SJCRH30 (cell line): ENCODE measurements at regions not wholly inside any gene's neighbourhood (a gene's known extent, or its start where the extent isn't known, plus 50 kb on each side); places are given as distances from the start of the nearest gene placed in this dataset.

Experiments
- DNase-seq, 2 experiments: peaks; one replicate each; pipeline ENCODE4 v3.0.0-alpha.2; 2015 to 2020
- H3K27ac ChIP-seq: fragments of 250-450 bp; sonication (Bioruptor Pico); 2 replicates; pipeline ENCODE4 v1.5.1; 2020; ENCODE audit warnings: mild to moderate bottlenecking, moderate library complexity
- H3K27me3 ChIP-seq: fragments of 250-450 bp; sonication (Bioruptor Pico); 2 replicates; pipeline ENCODE4 v1.5.1; 2020; ENCODE audit warnings: mild to moderate bottlenecking, moderate library complexity
- H3K36me3 ChIP-seq: fragments of 250-450 bp; sonication (Bioruptor Pico); 2 replicates; pipeline ENCODE4 v1.5.1; 2020; ENCODE audit warnings: mild to moderate bottlenecking, moderate library complexity
- H3K4me1 ChIP-seq: fragments of 250-450 bp; sonication (Bioruptor Pico); 2 replicates; pipeline ENCODE4 v1.5.1; 2020; ENCODE audit warnings: mild to moderate bottlenecking, moderate library complexity
- H3K4me3 ChIP-seq: fragments of 250-450 bp; sonication (Bioruptor Pico); 2 replicates; pipeline ENCODE4 v1.5.1; 2020; ENCODE audit warnings: mild to moderate bottlenecking, moderate library complexity
- H3K9me3 ChIP-seq: fragments of 250-450 bp; sonication (Bioruptor Pico); replicated peaks from 2 replicates; pipeline ENCODE4 v1.5.1; 2020; ENCODE audit warnings: mild to moderate bottlenecking, moderate library complexity

DNA sequence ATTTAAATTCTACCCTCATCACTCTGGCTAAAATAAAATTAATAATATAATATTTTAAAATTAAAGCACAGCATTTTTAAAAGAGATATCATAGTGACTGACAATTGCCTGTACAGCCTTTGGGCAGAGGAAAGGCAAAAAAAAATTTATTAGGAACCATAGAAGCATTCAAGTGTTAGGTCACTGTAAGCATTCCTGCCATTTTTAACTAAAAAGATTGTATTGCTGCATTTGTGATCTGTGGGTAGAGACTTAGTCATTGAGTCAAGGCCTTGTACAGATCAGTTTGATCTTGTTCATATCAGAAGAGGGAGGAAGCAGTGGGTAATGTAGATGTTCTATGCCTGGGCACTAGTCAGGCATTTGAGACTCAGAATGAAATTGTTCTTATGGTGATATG, 109.9 kb downstream of the LYPLAL1 start:
- no peak for DNase-seq
- Histone ChIP-seq H3K4me1 (no peaks in the 10 kb centered on the region), H3K27ac (no peak overlapping the region), H3K4me3 (no peak overlapping the region), H3K36me3 (no peaks in the 10 kb centered on the region), H3K9me3 (peaks cover 3% of the 10 kb centered on the region), H3K27me3 (no peaks in the 10 kb centered on the region)

DNA sequence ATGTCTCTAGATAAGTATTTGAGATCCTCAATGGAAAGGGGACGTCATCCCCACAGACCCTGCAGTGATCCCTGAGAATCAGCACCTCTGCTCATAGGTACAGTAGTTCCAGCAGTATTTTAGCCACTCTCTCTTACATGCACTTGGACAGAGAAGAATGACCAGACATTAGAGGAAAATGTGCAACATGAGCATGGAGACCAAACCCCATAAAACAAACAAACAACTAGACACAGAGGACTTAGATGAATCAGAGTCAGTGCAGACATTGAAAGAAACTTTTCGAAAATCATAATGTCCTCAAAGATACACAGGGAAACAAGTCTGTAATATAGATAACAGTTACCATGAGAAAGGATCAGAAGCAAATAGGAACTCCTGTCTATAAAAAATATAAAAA, 108.2 kb downstream of the LYPLAL1 start:
- Histone ChIP-seq H3K9me3 (peaks cover 3% of the 10 kb centered on the region), H3K4me3 (no peak overlapping the region), H3K27me3 (no peaks in the 10 kb centered on the region), H3K4me1 (no peaks in the 10 kb centered on the region), H3K36me3 (no peaks in the 10 kb centered on the region), H3K27ac (no peak overlapping the region)
- DNase-seq, result no peak

DNA sequence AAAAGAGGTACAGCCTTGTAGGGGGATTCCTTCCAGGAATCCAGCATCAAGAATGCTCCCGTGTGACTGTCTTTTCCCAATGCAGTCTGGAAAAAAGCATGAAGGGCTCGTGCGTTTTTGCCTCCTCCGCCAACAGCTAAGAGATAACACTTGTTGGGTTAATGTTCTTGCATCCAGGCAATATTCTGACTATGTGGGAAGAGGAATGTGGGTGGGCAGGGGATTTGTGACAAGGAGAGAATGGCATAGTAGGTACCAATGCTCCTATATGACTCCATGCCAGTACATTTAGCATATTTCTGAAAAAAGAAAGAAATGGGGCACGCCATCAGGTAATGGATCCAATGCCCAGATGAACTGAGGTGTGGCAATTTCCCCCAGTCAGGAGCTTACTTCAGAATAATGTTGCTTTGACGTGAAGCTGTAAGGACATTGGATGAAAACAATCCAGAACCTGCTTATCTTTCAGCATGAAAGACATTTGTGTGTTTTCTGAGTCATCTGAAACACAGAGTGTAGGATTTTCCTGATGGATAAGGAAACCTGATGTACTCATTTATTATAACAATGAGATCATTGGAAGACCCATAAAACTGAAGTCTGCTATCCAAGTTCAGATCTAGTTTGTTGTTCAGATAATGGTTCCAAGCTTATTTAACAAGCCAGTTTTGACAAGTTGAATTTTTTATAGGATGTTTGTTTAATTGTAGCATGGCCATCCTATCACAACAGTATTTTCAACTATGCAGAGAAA, 105.5 kb downstream of the LYPLAL1 start:
- Histone ChIP-seq H3K4me1 (no peaks in the 10 kb centered on the region), H3K27me3 (no peaks in the 10 kb centered on the region), H3K4me3 (no peak overlapping the region), H3K27ac (no peak overlapping the region), H3K36me3 (no peaks in the 10 kb centered on the region), H3K9me3 (no peaks in the 10 kb centered on the region; the same call in 1 of the 2 replicates)
- DNase-seq, result no peak

DNA sequence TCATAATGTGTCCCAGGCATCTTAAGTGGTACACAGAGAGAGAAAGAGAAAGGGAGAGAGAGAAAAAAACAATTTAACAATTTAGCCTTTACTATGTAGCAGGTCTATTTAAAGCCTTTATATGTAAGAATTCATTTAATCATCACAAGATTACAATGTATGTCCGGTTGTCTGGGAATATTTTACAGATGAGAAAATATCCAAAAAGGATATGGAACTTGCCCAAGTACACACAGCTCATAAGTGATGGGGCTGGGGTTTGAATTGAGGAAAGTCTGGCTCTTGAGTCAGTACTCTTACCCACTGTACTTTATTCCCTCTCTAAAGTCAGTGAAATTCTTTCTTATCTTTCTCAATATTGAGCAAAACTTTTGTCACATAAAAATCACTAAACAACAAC, 104.6 kb downstream of the LYPLAL1 start:
- Histone ChIP-seq H3K4me3 (no peak overlapping the region), H3K36me3 (no peaks in the 10 kb centered on the region), H3K27ac (no peak overlapping the region), H3K4me1 (no peaks in the 10 kb centered on the region), H3K9me3 (no peaks in the 10 kb centered on the region; the same call in 1 of the 2 replicates), H3K27me3 (no peaks in the 10 kb centered on the region)
- DNase-seq, result no peak

DNA sequence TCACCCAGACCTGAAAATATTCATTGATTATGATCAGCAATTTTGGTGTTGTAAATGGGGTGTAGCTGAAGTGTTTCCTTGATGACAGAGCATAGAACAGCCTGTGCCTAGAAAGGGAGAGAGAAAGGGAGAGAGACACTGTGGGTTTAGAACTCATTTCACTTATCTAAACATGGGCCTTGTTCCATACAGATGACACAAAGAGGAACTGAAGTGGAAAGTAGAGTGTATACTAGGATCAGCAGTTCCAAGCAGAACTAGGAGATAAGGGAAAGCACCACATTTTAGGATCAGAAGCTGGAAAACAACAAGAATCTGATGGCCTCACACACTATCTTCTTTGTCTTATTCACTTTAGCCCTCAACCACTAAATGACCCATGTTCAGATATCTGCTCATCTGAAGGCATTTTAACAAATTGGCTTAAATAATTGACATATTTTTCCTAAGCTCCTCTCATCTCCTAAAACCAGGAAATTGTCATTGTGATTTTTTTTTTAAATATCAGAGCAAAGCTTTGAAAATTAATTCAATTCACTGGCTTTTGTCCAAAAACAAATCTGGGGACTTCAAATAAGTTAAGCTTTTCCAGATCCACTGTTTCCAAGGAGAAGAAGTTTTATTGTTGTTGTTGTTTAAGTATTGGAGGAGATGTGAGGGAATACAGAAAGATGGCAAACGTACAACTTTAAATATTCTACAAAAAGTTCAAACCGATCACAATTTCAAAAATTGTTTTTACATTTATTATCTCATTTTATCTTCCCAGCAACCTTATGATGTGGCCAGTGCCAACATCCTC, 103.8 kb downstream of the LYPLAL1 start:
- Histone ChIP-seq H3K9me3 (no peaks in the 10 kb centered on the region; the same call in 1 of the 2 replicates), H3K4me3 (no peak overlapping the region), H3K36me3 (no peaks in the 10 kb centered on the region), H3K4me1 (no peaks in the 10 kb centered on the region), H3K27ac (no peak overlapping the region), H3K27me3 (no peaks in the 10 kb centered on the region)
- DNase-seq, result no peak

DNA sequence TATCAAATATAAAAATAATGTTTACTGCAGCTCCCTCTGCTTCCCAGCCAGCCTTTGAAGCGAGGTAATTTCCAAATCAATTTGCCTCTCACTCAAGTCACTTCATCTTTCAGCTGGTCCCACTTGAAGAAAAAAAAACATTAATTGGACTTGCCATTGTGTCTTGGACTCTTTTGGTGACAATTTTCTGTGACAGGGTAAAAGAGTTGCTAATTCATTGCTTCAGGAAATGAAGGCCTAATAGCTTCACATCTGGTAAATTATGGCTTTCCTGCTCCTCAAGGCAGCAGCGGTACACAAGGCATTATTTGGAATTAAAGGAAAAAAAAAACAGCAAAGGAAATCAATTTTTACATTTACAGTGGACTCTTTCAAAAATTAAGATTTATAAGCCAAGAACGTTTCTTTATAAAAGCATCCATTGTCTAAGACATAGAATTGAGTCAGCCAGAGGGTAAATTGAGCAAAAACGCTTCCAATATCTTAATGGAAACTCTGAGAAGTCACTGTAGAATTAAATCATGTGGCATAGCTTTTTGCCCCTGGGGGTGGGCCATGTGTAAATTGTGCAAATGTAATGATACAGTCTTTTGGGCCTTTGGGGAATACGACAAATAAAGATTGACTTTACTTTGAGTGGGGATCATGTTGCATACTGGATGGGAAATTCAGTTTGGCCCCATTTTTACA, 102.5 kb downstream of the LYPLAL1 start:
- Histone ChIP-seq H3K9me3 (no peaks in the 10 kb centered on the region; the same call in 1 of the 2 replicates), H3K4me1 (no peaks in the 10 kb centered on the region), H3K36me3 (no peaks in the 10 kb centered on the region), H3K27ac (no peak overlapping the region), H3K27me3 (no peaks in the 10 kb centered on the region), H3K4me3 (no peak overlapping the region)
- DNase-seq, result no peak

DNA sequence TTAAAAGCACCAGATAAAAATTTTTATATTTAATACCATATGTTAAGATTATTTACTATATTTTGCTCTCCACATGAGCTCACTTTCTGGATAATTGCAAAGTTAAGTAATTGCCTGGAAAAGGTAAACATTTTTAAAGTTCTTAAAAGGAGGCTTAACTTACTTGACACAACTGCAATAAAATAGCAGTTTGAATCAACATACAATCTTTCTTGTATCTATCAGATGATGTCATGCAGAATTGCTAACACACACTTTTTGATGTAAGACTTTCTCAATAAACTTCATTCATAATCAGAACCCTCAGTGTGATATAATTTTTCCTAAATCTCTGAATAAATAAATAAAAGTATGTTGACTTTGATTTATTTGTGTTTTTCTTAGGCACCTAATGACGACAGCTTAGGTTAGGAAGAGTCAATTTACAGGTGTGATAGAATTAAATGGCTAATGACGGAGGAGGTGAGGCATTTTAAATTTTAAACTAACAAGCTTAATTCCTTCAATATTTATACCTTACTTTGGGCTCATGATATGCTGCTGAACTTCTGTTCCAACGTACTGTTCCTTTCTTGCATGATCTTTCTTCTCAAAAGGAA, 99.5 kb downstream of the LYPLAL1 start:
- Histone ChIP-seq H3K36me3 (no peaks in the 10 kb centered on the region), H3K9me3 (no peaks in the 10 kb centered on the region), H3K27me3 (no peaks in the 10 kb centered on the region), H3K27ac (no peak overlapping the region), H3K4me3 (no peak overlapping the region), H3K4me1 (no peaks in the 10 kb centered on the region)
- DNase-seq, result no peak

DNA sequence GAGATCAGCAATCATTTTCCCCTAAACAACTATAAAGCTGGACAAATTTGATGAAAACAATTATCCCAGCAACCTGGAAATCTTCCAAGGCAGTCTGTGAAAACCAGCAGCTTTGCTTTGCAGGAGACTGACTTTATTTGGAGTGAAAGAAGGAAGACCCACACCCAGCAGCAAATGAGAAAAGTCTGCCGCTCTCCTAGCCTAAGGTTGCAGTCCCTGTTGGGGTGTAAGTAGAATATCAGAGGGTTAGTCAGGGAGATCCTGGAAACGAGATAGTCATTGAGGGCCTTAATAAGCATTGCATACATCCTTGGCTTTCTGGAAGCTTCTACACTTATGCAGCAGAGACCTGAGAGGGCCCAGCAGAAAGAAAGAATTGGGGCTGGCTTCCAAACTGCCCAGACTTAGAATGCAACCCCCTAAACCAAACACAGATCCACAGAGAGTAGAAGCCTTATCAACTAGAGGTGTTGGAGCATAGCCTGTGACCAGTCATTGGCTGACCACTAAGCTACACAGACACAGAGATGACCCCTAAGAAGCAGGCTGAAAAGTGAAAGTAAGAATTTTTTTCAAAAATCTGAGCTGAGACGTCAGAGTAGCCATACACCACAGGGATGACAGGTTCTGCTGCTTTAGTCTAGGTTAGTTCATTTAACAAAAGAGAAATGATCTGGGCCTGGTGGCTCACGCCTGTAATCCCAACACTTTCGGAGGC, 98.3 kb downstream of the LYPLAL1 start:
- DNase-seq, result no peak
- H3K27me3 ChIP-seq, result no peaks in the 10 kb centered on the region
- no peaks in the 10 kb centered on the region for H3K4me1 ChIP-seq
- H3K4me3 ChIP-seq, result no peak overlapping the region
- H3K27ac ChIP-seq, result no peak overlapping the region
- H3K9me3 ChIP-seq, result no peaks in the 10 kb centered on the region
- H3K36me3 ChIP-seq, result no peaks in the 10 kb centered on the region

DNA sequence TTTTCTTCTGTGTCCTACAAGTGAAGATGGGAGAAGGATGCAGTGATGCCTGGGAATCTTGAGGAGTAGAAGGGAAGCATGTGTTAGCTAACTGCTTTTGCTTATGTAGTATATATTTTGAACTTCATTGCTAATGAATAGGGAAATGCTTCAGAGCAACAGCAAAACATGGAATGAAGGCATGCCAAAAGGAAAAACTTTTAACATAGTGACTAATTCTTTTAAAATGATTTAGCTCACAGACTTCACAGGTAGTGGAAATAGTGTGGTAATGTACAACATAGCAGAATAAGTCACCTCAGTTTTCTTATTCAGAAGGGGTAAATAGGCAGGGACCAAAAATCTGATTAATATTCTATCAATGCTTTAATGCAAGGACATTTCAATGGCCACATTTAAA, 95.5 kb downstream of the LYPLAL1 start:
- Histone ChIP-seq H3K4me3 (no peak overlapping the region), H3K4me1 (no peaks in the 10 kb centered on the region), H3K27ac (no peak overlapping the region), H3K36me3 (no peaks in the 10 kb centered on the region), H3K27me3 (no peaks in the 10 kb centered on the region), H3K9me3 (no peaks in the 10 kb centered on the region)
- DNase-seq, result no peak

DNA sequence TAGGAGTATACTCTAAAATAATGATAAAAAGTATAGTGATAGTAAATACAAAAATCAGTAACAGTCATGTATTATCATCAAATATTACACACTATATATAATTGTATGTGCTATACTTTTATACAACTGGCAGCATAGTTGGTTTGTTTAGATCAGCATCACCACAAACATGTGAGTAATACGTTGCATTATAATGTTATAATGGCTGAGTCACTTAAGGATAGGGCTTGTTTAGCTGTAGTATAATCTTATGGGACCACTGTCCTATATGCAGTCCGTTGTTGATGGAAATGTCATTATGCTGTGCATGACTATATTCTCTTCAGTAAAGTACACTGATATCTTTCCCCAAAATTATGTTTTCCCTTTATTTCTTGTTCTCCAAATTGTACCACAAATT, 92.8 kb downstream of the LYPLAL1 start:
- H3K36me3 ChIP-seq, result no peaks in the 10 kb centered on the region
- no peak overlapping the region for H3K27ac ChIP-seq
- H3K9me3 ChIP-seq, result no peaks in the 10 kb centered on the region
- H3K27me3 ChIP-seq, result no peaks in the 10 kb centered on the region
- no peak for DNase-seq
- H3K4me1 ChIP-seq, result no peaks in the 10 kb centered on the region
- H3K4me3 ChIP-seq, result no peak overlapping the region

DNA sequence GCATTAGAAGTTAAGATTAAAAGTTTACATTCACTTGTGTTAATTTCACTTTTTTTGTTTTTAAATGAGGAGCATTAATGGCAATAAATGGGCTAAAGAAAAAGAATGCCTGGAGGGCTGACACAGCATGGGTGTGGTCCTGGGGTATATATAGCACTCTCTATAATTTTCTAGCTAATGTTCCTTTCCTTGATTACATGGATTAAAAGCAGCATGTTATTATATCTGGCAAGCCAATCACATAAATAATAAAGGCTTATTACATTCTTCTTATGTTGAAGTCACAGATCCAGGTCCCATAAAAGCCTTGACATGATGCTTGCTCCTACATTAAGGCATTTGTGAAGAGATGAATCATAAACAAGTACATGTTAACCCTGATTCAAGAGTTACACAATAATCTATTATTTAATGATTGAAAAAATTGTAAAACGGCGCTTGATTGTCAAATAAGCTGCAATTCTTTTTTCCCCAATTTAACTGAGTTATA, 91.4 kb downstream of the LYPLAL1 start:
- no peak overlapping the region for H3K27ac ChIP-seq
- DNase-seq, result no peak
- no peak overlapping the region for H3K4me3 ChIP-seq
- no peaks in the 10 kb centered on the region for H3K4me1 ChIP-seq
- H3K36me3 ChIP-seq, result no peaks in the 10 kb centered on the region
- 0 out of 2 replicates have a peak, but pooled peaks cover 2% of the 10 kb centered on the region for H3K9me3 ChIP-seq
- H3K27me3 ChIP-seq, result no peaks in the 10 kb centered on the region

DNA sequence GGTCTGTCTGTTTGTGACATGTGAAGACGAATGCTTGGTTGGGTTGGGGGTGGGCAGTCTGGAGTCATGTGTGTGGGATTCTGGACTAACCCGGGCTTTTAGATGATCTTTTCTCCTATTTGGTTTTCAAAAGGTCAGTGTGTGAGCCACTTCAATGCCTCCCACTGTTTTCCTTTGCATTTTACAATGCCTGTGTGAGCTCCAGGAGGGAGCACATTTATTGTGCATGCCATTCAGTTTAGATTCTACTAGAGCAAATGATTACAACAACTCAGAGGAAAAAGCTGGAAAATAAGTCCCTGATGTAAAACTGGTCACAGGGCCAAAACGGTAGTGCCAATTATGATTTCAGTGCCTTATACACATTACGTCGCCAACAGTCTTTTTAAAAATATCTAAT, 90.9 kb downstream of the LYPLAL1 start:
- Histone ChIP-seq H3K4me3 (no peak overlapping the region), H3K27ac (no peak overlapping the region), H3K36me3 (no peaks in the 10 kb centered on the region), H3K9me3 (0 out of 2 replicates have a peak, but pooled peaks cover 2% of the 10 kb centered on the region), H3K4me1 (no peaks in the 10 kb centered on the region), H3K27me3 (no peaks in the 10 kb centered on the region)
- DNase-seq, result no peak
